H9 (cell line): ENCODE measurements at regions not wholly inside any gene's neighbourhood (a gene's known extent, or its start where the extent isn't known, plus 50 kb on each side); places are given as distances from the start of the nearest gene placed in this dataset.

ENCODE experiments used
- DNase-seq: peaks from one replicate; pipeline ENCODE4 v3.0.0-alpha.2; 2017
- H2AFZ ChIP-seq: one replicate; pipeline ENCODE4 v1.6.1; 2013; ENCODE audit warnings: mild to moderate bottlenecking, low read length, control low read depth, moderate library complexity
- H2AK5ac ChIP-seq: 2 replicates; pipeline ENCODE4 v1.6.1; 2013; ENCODE audit warnings: low read length, control low read depth, mixed read lengths; ENCODE audit not compliant: insufficient read length
- H2BK120ac ChIP-seq: one replicate; pipeline ENCODE4 v1.6.1; 2013; ENCODE audit warnings: low read depth, mild to moderate bottlenecking, low read length, control low read depth, inconsistent platforms; ENCODE audit not compliant: poor library complexity, severe bottlenecking
- H2BK12ac ChIP-seq: 2 replicates; pipeline ENCODE4 v1.6.1; 2013; ENCODE audit warnings: low read length, control low read depth, mixed read lengths, low read depth; ENCODE audit not compliant: insufficient read length
- H2BK15ac ChIP-seq: 2 replicates; pipeline ENCODE4 v1.6.1; 2013; ENCODE audit warnings: low read depth, low read length, control low read depth
- H2BK20ac ChIP-seq: one replicate; pipeline ENCODE4 v1.6.1; 2013; ENCODE audit warnings: low read depth, mild to moderate bottlenecking, low read length, control low read depth, inconsistent platforms; ENCODE audit not compliant: poor library complexity, severe bottlenecking
- H2BK5ac ChIP-seq: 2 replicates; pipeline ENCODE4 v1.6.1; 2013; ENCODE audit warnings: low read length, control low read depth, mixed read lengths; ENCODE audit not compliant: insufficient read length
- H3K14ac ChIP-seq: 2 replicates; pipeline ENCODE4 v1.6.1; 2013; ENCODE audit warnings: low read length, control low read depth; ENCODE audit not compliant: insufficient read depth
- H3K18ac ChIP-seq: 2 replicates; pipeline ENCODE4 v1.6.1; 2013; ENCODE audit warnings: low read depth, mild to moderate bottlenecking, mixed read lengths, low read length, control low read depth; ENCODE audit not compliant: insufficient read length
- H3K23ac ChIP-seq: 2 replicates; pipeline ENCODE4 v1.6.1; 2013; ENCODE audit warnings: low read length, control low read depth, mixed read lengths, low read depth; ENCODE audit not compliant: insufficient read length
- H3K23me2 ChIP-seq: 2 replicates; pipeline ENCODE4 v1.6.1; 2013; ENCODE audit warnings: low read depth, mild to moderate bottlenecking, mixed read lengths, low read length, control low read depth; ENCODE audit not compliant: insufficient read length, poor library complexity, severe bottlenecking
- H3K27ac ChIP-seq: 2 replicates; pipeline ENCODE4 v1.5.1; 2013; ENCODE audit warnings: low read length, control low read depth, mixed read lengths, low read depth; ENCODE audit not compliant: insufficient read length
- H3K27me3 ChIP-seq: 2 replicates; pipeline ENCODE4 v1.6.1; 2013; ENCODE audit warnings: low read length, control low read depth, inconsistent platforms; ENCODE audit not compliant: insufficient read depth
- H3K4ac ChIP-seq: 2 replicates; pipeline ENCODE4 v1.6.1; 2013; ENCODE audit warnings: low read depth, mild to moderate bottlenecking, control low read depth, inconsistent platforms, low read length, moderate library complexity
- H3K4me1 ChIP-seq: 2 replicates; pipeline ENCODE4 v1.6.1; 2013; ENCODE audit warnings: low read length, control low read depth, inconsistent platforms; ENCODE audit not compliant: insufficient read depth
- H3K4me2 ChIP-seq: 2 replicates; pipeline ENCODE4 v1.6.1; 2013; ENCODE audit warnings: low read length, control low read depth, mixed read lengths; ENCODE audit not compliant: insufficient read length, insufficient read depth
- H3K56ac ChIP-seq: 2 replicates; pipeline ENCODE4 v1.6.1; 2013; ENCODE audit warnings: low read depth, mild to moderate bottlenecking, mixed read lengths, low read length, control low read depth; ENCODE audit not compliant: insufficient read length
- H3K79me1 ChIP-seq: 2 replicates; pipeline ENCODE4 v1.6.1; 2013; ENCODE audit warnings: low read depth, mild to moderate bottlenecking, moderate library complexity, low read length, control low read depth, inconsistent platforms; ENCODE audit not compliant: insufficient read depth, poor library complexity, severe bottlenecking
- H3K79me2 ChIP-seq: 2 replicates; pipeline ENCODE4 v1.6.1; 2013; ENCODE audit warnings: low read length, control low read depth, inconsistent platforms; ENCODE audit not compliant: insufficient read depth
- H3K9ac ChIP-seq: 2 replicates; pipeline ENCODE4 v1.6.1; 2013; ENCODE audit warnings: low read length, control low read depth, mixed read lengths; ENCODE audit not compliant: insufficient read length; ENCODE audit errors: extremely low read depth
- H3K9me3 ChIP-seq: one replicate; pipeline ENCODE4 v1.6.1; 2013; ENCODE audit warnings: low read depth, low read length, inconsistent platforms; ENCODE audit not compliant: control insufficient read depth
- H3T11ph ChIP-seq: one replicate; pipeline ENCODE4 v1.6.1; 2013; ENCODE audit warnings: mild to moderate bottlenecking, low read length, control low read depth, inconsistent platforms
- H4K20me1 ChIP-seq: one replicate; pipeline ENCODE4 v1.6.1; 2013; ENCODE audit not compliant: control insufficient read depth, insufficient read length, insufficient read depth
- H4K5ac ChIP-seq: 2 replicates; pipeline ENCODE4 v1.6.1; 2013; ENCODE audit warnings: low read depth, mild to moderate bottlenecking, mixed read lengths, low read length, control low read depth; ENCODE audit not compliant: insufficient read length
- H4K8ac ChIP-seq: replicated peaks from 2 replicates; pipeline ENCODE4 v1.6.1; 2013; ENCODE audit warnings: low read length, control low read depth, mixed read lengths, low read depth; ENCODE audit not compliant: insufficient read length
- H4K91ac ChIP-seq: 2 replicates; pipeline ENCODE4 v1.6.1; 2013; ENCODE audit warnings: low read depth, mild to moderate bottlenecking, moderate library complexity, mixed read lengths, low read length, control low read depth; ENCODE audit not compliant: insufficient read length
- H3K27ac Mint-ChIP-seq, 3 experiments: 2 replicates in 2 of 3; 3 replicates in 1 of 3; pipeline ENCODE4 v1.8.0; 2020 to 2021; ENCODE audit warnings: mixed read lengths in 3 of 3, mild to moderate bottlenecking in 1 of 3, moderate library complexity in 1 of 3
- H3K27me3 Mint-ChIP-seq: 2 replicates; pipeline ENCODE4 v1.8.0; 2021; ENCODE audit warnings: low read depth, mild to moderate bottlenecking, moderate library complexity, mixed read lengths
- H3K36me3 Mint-ChIP-seq, 3 experiments: 2 replicates in 2 of 3; 3 replicates in 1 of 3; pipeline ENCODE4 v1.8.0; 2020 to 2021; ENCODE audit warnings: low read depth in 3 of 3, mixed read lengths in 3 of 3; ENCODE audit not compliant: insufficient read depth in 1 of 3
- H3K4me1 Mint-ChIP-seq, 2 experiments: 2 replicates each; pipeline ENCODE4 v1.8.0; 2020; ENCODE audit warnings: mixed read lengths in 2 of 2
- H3K4me3 Mint-ChIP-seq, 2 experiments: 2 replicates in 1 of 2; 3 replicates in 1 of 2; pipeline ENCODE4 v1.8.0; 2020 to 2021; ENCODE audit warnings: mild to moderate bottlenecking in 2 of 2, mixed read lengths in 2 of 2, moderate library complexity in 1 of 2
- H3K9me3 Mint-ChIP-seq, 2 experiments: 2 replicates in 1 of 2; 3 replicates in 1 of 2; pipeline ENCODE4 v1.8.0; 2020; ENCODE audit warnings: mild to moderate bottlenecking in 2 of 2, mixed read lengths in 2 of 2, moderate library complexity in 1 of 2
- CTCF ChIP-seq: fragments of 200-600 bp; sonication (generic); conservative IDR thresholded peaks from 3 replicates; pipeline ENCODE4 v1.8.0; 2021; ENCODE audit warnings: antibody characterized with exemption, mild to moderate bottlenecking
- WGBS: extraction: QIAGEN DNeasy Blood & Tissue Kit; methylation state at CpG from one replicate; pipeline ENCODE4 v1.1.7; 2013; ENCODE audit warnings: missing lambda C conversion rate, low lambda C conversion rate, mixed read lengths; ENCODE audit not compliant: insufficient read length; ENCODE audit errors: extremely low coverage; 5-methylcytosine and 5-hydroxymethylcytosine counted together

DNA sequence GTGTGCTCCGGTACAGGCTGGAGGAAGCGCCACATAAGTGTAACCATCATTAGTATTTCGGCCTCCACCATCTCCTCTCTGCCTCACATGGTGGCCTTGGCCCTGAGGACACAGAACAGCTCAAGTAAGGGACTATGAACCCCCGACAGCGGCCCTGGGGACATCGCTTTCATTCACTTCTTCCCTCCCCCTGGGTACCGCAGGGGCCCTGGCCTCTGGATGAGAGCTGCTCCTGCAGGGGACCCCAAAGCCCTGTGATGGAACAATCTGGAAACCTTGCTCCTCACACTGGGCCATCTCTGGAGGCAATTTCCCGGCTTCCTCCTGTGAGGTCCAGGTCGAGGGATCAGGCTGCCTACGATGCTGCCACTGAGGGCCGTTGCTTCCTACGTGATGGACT lies 565.5 kb downstream of the BRD1 start:
- Histone ChIP-seq H3T11ph (no peak overlapping the region), H3K4me2 (no peak overlapping the region), H3K79me1 (no peaks in the 10 kb centered on the region), H2AK5ac (no peak overlapping the region), H4K8ac (no peak overlapping the region), H3K56ac (no peak overlapping the region), H3K14ac (no peak overlapping the region), H3K9me3 (no peaks in the 10 kb centered on the region), H4K5ac (no peak overlapping the region), H2BK15ac (no peak overlapping the region), H2BK120ac (no peak overlapping the region), H3K23ac (no peak overlapping the region), H3K27me3 (no peaks in the 10 kb centered on the region), H2AFZ (no peak overlapping the region), H2BK12ac (no peak overlapping the region), H3K18ac (no peak overlapping the region), H2BK5ac (no peak overlapping the region), H3K4me1 (no peaks in the 10 kb centered on the region; the same call in 1 of the 2 replicates), H3K4ac (no peak overlapping the region), H3K9ac (no peak overlapping the region), H2BK20ac (no peak overlapping the region), H4K20me1 (no peaks in the 10 kb centered on the region), H4K91ac (no peak overlapping the region), H3K27ac (no peak overlapping the region), H3K23me2 (no peaks in the 10 kb centered on the region), H3K79me2 (no peaks in the 10 kb centered on the region)
- Mint-ChIP-seq H3K27ac (no peak overlapping the region), H3K27me3 (peaks cover 48% of the 10 kb centered on the region), H3K36me3 (peaks cover 0 to 4% (median 0%) of the 10 kb centered on the region in 3 experiments; a peak in 4 of 7 replicates), H3K9me3 (peaks cover 2 to 7% of the 10 kb centered on the region in 2 experiments), H3K4me1 (peaks cover 18 to 20% of the 10 kb centered on the region in 2 experiments), H3K4me3 (no peak overlapping the region)
- no peak for TF ChIP-seq CTCF
- no peak for DNase-seq
- no CpG with 5 or more reads among the region's 12 CpGs for WGBS
